ENCODE measurements at regions not wholly inside any gene's neighbourhood (a gene's known extent, or its start where the extent isn't known, plus 50 kb on each side); places are given as distances from the start of the nearest gene placed in this dataset.

- Histone ChIP-seq H2BK12ac (ENCODE audit: insufficient read length, low read depth, low read length) (no peak overlapping the region), H3K4me2 (ENCODE audit: insufficient read depth, insufficient read length, low read length) (no peak overlapping the region), H3K14ac (ENCODE audit: insufficient read depth, low read length) (no peak overlapping the region), H3K27ac (ENCODE audit: insufficient read length, low read depth, low read length) (no peak overlapping the region), H2AFZ (ENCODE audit: low read length) (no peak overlapping the region), H3K23me2 (ENCODE audit: insufficient read length, low read depth, low read length, poor library complexity, severe bottlenecking) (no peaks in the 10 kb centered on the region), H3K4me1 (ENCODE audit: insufficient read depth, low read length) (peaks cover 4% of the 10 kb centered on the region; the same call in 1 of the 2 replicates), H3K9ac (ENCODE audit: extremely low read depth, insufficient read length, low read length) (no peak overlapping the region), H3K23ac (ENCODE audit: insufficient read length, low read depth, low read length) (no peak overlapping the region), H3K4ac (ENCODE audit: low read depth, low read length) (no peak overlapping the region), H3K18ac (ENCODE audit: insufficient read length, low read depth, low read length) (no peak overlapping the region), H2AK5ac (ENCODE audit: insufficient read length, low read length) (no peak overlapping the region), H2BK120ac (ENCODE audit: low read depth, low read length, poor library complexity, severe bottlenecking) (no peak overlapping the region), H3K9me3 (ENCODE audit: control insufficient read depth, low read depth, low read length) (no peaks in the 10 kb centered on the region), H3K79me1 (ENCODE audit: insufficient read depth, low read depth, low read length, poor library complexity, severe bottlenecking) (no peaks in the 10 kb centered on the region), H3K27me3 (ENCODE audit: insufficient read depth, low read length) (no peaks in the 10 kb centered on the region), H2BK5ac (ENCODE audit: insufficient read length, low read length) (no peak overlapping the region), H4K91ac (ENCODE audit: insufficient read length, low read depth, low read length) (no peak overlapping the region), H2BK15ac (ENCODE audit: low read depth, low read length) (no peak overlapping the region), H2BK20ac (ENCODE audit: low read depth, low read length, poor library complexity, severe bottlenecking) (no peak overlapping the region), H3T11ph (ENCODE audit: low read length) (no peak overlapping the region), H4K20me1 (ENCODE audit: control insufficient read depth, insufficient read depth, insufficient read length) (no peaks in the 10 kb centered on the region), H4K5ac (ENCODE audit: insufficient read length, low read depth, low read length) (no peak overlapping the region), H3K79me2 (ENCODE audit: insufficient read depth, low read length) (no peaks in the 10 kb centered on the region), H4K8ac (replicated peaks; ENCODE audit: insufficient read length, low read depth, low read length) (no peak overlapping the region), H3K56ac (ENCODE audit: insufficient read length, low read depth, low read length) (no peak overlapping the region)
- H3K4me3 Mint-ChIP-seq: no peak overlapping the region
- no peaks in the 10 kb centered on the region for H3K27me3 Mint-ChIP-seq (ENCODE audit: low read depth)
- TF ChIP-seq CTCF (conservative IDR thresholded peaks at IDR 0.05): no peak
- peaks cover 0 to 10% (median 7%) of the 10 kb centered on the region in 3 experiments; a peak in 5 of 7 replicates for H3K36me3 Mint-ChIP-seq (ENCODE audit: insufficient read depth in 1 of 3, low read depth in 3 of 3)
- DNase-seq: no peak
- WGBS (ENCODE audit: extremely low coverage, insufficient read length, low lambda C conversion rate): no CpG with 5 or more reads among the region's 8 CpGs
- peaks cover 0 to 6% of the 10 kb centered on the region in 2 experiments; a peak in 2 of 5 replicates for H3K9me3 Mint-ChIP-seq
- H3K4me1 Mint-ChIP-seq: peaks cover 10% of the 10 kb centered on the region in 2 experiments
- H3K27ac Mint-ChIP-seq: no peak overlapping the region
These were observed 762.3 kb upstream of the ID2 start for GRCh38 chr2:7919510-7919909.

All from H9 (cell line).